M059J (cell line): ENCODE measurements at regions not wholly inside any gene's neighbourhood (a gene's known extent, or its start where the extent isn't known, plus 50 kb on each side); places are given as distances from the start of the nearest gene placed in this dataset.

Source experiments
- DNase-seq: peaks from one replicate; pipeline ENCODE4 v3.0.0-alpha.2; 2012; ENCODE audit warnings: low read depth

GRCh38 chr2:188207554-188207953 is 84.1 kb upstream of the GULP1 start:
- DNase-seq: no peak

DNA sequence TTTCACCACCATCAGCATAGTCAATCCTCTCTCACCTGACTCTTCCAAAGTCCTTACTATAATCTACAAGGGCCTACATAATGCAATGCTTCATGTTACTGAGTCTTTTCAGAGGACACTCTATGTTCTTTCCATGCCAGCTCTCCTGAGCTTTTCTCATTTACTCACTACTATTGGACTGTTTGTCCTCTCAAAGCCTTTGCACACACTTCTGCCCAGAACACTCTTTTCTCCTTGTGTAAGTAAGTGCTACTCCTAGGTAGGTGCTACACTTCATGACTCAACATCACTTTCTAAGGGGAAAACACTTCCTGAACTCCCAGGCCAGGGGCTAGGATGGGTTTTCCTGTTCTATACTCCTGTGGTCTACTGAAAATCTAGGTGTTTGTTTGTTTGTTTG is 82.5 kb upstream of the GULP1 start:
- no peak for DNase-seq

DNA sequence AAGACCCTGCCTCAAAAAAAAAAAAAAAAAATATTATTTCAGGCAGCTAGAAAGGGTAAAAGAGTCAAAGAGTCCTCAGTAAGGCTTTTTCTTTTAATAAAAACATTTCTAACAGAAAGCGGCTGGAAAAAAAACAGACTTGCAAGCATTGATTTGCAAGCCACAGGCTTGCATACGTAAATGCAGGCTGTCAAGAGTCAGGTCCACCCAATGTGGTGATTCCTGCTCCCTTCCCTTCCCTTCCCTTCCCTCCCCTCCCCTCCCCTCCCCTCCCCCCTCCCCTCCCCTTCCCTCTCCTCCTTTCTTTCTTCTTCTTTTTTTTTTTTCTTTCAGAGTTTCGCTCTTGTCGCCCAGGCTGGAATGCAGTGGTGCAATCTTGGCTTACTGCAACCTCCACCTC is 74.4 kb upstream of the GULP1 start:
- DNase-seq: no peak

DNA sequence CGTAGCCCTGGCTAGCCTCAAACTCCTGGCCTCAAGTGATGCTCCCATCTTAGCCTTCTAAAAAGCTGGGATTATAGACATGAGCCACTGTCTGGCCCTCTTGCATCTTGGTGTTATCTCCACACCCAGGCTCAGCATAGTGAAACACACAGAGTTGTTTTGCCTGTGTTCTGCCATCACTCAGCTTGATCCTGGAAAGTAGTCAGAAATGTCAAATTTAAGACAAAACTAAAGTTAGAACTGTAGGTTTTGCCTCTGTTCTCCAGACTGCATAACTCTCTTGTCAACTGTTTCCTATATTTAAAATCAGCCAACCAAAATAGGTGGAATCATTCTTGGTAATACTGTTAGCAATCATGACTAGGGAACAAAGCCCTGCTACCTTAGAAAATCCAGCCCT is 72.1 kb upstream of the GULP1 start:
- DNase-seq: no peak

DNA sequence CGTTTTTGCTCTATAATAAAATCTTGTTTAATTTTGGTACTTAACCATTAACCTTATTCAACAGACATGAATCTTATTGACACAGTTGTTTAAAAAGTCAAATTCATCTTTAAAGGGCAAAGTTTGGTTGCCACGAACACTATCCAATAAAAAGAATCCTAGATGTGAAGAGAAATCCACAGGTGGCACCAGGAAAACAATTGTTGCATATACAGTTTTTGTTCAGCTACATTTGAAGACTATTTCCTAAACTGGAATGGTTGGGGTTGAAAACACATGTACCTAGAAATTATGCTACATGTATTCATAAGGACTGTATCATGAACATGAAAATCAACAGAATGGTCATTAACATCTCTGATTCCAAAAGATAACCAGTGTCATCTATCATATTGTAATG is 71.1 kb upstream of the GULP1 start:
- DNase-seq: no peak

- no peak for DNase-seq
These were observed 64.0 kb upstream of the GULP1 start for GRCh38 chr2:188227713-188228112.

DNA sequence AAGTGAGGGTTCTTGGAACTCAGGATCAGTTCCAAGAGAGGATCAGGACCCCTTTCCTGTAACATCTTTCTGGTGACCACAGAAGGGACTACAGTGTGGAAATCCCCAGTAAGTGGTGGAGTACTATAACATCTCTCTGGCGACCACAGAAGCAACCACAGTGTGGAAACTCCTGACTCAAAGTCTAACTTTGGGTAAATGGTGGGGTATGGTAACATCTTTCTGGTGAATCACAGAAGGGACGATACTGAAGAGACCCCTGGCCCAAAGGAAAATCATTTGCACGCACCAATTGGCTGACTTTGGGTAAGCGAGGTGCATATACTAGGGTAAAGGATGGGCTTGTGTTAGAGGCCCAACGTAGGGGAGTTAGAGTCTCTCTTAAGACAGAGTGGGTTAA is 56.3 kb upstream of the GULP1 start:
- peak; percentile 29 for DNase-seq

- DNase-seq: no peak
These were observed 53.3 kb upstream of the GULP1 start for GRCh38 chr2:188238386-188238785.
